Suprapubic skin (tissue), 4 donors: ENCODE measurements at regions not wholly inside any gene's neighbourhood (a gene's known extent, or its start where the extent isn't known, plus 50 kb on each side); places are given as distances from the start of the nearest gene placed in this dataset.

Source experiments
- DNase-seq, 2 donors: peaks; one replicate each; pipeline ENCODE4 v3.0.0-alpha.2; 2019; ENCODE audit warnings: low spot score in 2 of 2
- H3K27ac ChIP-seq: fragments of 200-600 bp; sonication (generic); one replicate; pipeline ENCODE4 v1.5.1; 2019
- H3K27me3 ChIP-seq: fragments of 200-600 bp; sonication (generic); one replicate; pipeline ENCODE4 v1.5.1; 2019
- H3K36me3 ChIP-seq: fragments of 200-600 bp; sonication (generic); one replicate; pipeline ENCODE4 v1.5.1; 2019
- H3K4me1 ChIP-seq: fragments of 200-600 bp; sonication (generic); one replicate; pipeline ENCODE4 v1.5.1; 2019
- H3K4me3 ChIP-seq: fragments of 200-600 bp; sonication (generic); one replicate; pipeline ENCODE4 v1.5.1; 2019; ENCODE audit warnings: mild to moderate bottlenecking
- H3K9me3 ChIP-seq: fragments of 200-600 bp; sonication (generic); one replicate; pipeline ENCODE4 v1.5.1; 2019
- CTCF ChIP-seq, 2 donors: fragments of 200-600 bp in 1 of 2; fragments of 450-650 bp in 1 of 2; sonication (generic) in 1 of 2; IDR thresholded peaks; one replicate each; pipeline ENCODE4 v1.5.1; 2016 to 2019; ENCODE audit warnings: antibody characterized with exemption in 2 of 2, mild to moderate bottlenecking in 1 of 2, moderate library complexity in 1 of 2
- EP300 ChIP-seq: sonication (generic); formaldehyde crosslinking; IDR thresholded peaks from one replicate; pipeline ENCODE4 v1.6.1; 2017; ENCODE audit warnings: antibody characterized with exemption
- POLR2A ChIP-seq, 2 donors: fragments of 450-650 bp; IDR thresholded peaks; one replicate each; pipeline ENCODE4 v1.6.1; 2017; ENCODE audit warnings: antibody characterized with exemption in 2 of 2, mild to moderate bottlenecking in 2 of 2, moderate library complexity in 2 of 2
- POLR2AphosphoS5 ChIP-seq, 3 donors: sonication (generic); formaldehyde crosslinking; IDR thresholded peaks; one replicate each; pipeline ENCODE4 v1.6.1; 2017; ENCODE audit warnings: antibody characterized with exemption in 3 of 3
- WGBS: methylation state at CpG from one replicate; pipeline ENCODE4 v1.1.5; 2018; 5-methylcytosine and 5-hydroxymethylcytosine counted together

- Histone ChIP-seq H3K27me3 (no peaks in the 10 kb centered on the region), H3K4me1 (peaks cover 6% of the 10 kb centered on the region), H3K4me3 (no peak overlapping the region), H3K9me3 (no peaks in the 10 kb centered on the region), H3K27ac (no peak overlapping the region), H3K36me3 (no peaks in the 10 kb centered on the region)
- DNase-seq, result no peak
- TF ChIP-seq POLR2AphosphoS5 (IDR thresholded peaks at IDR 0.05), result no peak
- 89% methylated on average over 1 of the region's 1 CpG for WGBS
These were observed 59.2 kb upstream of the OSBPL11 start for GRCh38 chr3:125654526-125654925.

- TF ChIP-seq EP300 (no peak), POLR2A (IDR thresholded peaks at IDR 0.05) (no peak), POLR2AphosphoS5 (IDR thresholded peaks at IDR 0.05) (no peak), CTCF (IDR thresholded peaks at IDR 0.05) (no peak)
- Histone ChIP-seq H3K27me3 (no peaks in the 10 kb centered on the region), H3K9me3 (no peaks in the 10 kb centered on the region), H3K36me3 (no peaks in the 10 kb centered on the region), H3K4me3 (no peak overlapping the region), H3K4me1 (no peaks in the 10 kb centered on the region), H3K27ac (no peak overlapping the region)
- 84% methylated on average over 2 of the region's 2 CpGs for WGBS
- DNase-seq, result no peak
These were observed 67.4 kb upstream of the OSBPL11 start for GRCh38 chr3:125662675-125663074.

GRCh38 chr3:125670352-125670751 lies 75.1 kb upstream of the OSBPL11 start:
- Histone ChIP-seq H3K9me3 (no peaks in the 10 kb centered on the region), H3K4me3 (no peak overlapping the region), H3K36me3 (no peaks in the 10 kb centered on the region), H3K4me1 (no peaks in the 10 kb centered on the region), H3K27ac (no peak overlapping the region), H3K27me3 (no peaks in the 10 kb centered on the region)
- WGBS, result 94% methylated on average over 1 of the region's 1 CpG
- TF ChIP-seq POLR2AphosphoS5 (IDR thresholded peaks at IDR 0.05) (no peak), POLR2A (IDR thresholded peaks at IDR 0.05) (no peak), EP300 (no peak), CTCF (IDR thresholded peaks at IDR 0.05) (no peak)
- DNase-seq, result no peak

DNA sequence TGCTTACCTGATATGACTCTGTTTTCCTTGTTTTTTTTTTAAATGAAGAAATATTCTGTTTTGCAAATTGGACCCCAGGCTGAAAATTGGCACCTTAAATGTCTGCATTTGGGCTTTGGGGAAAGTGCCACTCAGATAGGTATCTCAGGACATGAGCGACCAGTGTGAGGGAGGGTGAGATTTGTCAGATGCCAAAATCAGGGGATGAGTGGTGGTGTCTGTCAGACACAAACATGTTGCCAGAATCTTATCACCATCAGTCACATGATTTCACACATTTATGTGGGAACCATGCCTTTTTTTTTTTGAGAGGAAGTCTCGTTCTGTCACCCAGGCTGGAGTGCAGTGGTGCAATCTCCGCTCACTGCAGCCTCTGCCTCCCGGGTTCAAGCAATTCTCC lies 75.6 kb upstream of the OSBPL11 start:
- 85% methylated on average over 4 of the region's 4 CpGs for WGBS
- no peak overlapping the region for H3K27ac ChIP-seq
- H3K36me3 ChIP-seq, result no peaks in the 10 kb centered on the region
- no peak for TF ChIP-seq POLR2AphosphoS5 (IDR thresholded peaks at IDR 0.05)
- TF ChIP-seq CTCF (IDR thresholded peaks at IDR 0.05), result no peak
- TF ChIP-seq EP300, result no peak
- no peak for TF ChIP-seq POLR2A (IDR thresholded peaks at IDR 0.05)
- DNase-seq, result no peak
- H3K4me3 ChIP-seq, result no peak overlapping the region
- H3K9me3 ChIP-seq, result no peaks in the 10 kb centered on the region
- H3K27me3 ChIP-seq, result no peaks in the 10 kb centered on the region
- no peaks in the 10 kb centered on the region for H3K4me1 ChIP-seq

DNA sequence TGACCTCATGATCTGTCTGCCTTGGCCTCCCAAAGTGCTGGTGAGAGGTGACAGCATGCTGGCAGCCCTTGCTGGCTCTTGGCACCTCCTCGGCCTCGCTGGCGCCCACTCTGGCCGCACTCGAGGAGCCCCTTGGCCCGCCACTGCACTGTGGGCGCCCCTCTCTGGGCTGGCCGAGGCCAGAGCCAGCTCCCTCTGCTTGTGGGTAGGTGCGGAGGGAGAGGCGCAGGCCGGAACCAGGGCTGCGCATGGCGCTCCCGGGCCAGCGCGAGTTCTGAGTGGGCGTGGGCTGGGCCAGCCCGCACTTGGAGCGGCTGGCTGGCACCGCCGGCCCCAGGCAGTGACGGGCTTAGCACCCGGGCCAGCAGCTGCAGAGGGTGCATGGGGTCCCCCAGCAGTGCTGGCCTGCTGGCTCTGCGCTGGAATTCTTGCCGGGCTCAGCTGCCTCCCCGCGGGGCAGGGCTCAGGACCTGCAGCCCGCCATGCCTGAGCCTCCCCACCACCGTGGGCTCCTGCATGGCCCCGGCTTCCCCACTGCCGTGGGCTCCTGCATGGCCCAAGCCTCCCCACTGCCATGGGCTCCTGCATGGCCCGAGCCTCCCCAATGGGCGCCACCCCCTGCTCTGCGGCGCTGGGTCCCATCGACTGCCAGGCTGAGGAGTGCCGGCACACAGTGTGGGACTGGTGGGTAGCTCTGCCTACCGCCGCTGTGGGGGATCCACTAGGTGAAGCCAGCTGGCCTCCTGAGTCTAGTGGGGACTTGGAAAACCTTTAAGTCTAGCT lies 76.4 kb upstream of the OSBPL11 start:
- Histone ChIP-seq H3K27ac (no peak overlapping the region), H3K9me3 (no peaks in the 10 kb centered on the region), H3K4me1 (no peaks in the 10 kb centered on the region), H3K4me3 (no peak overlapping the region), H3K36me3 (no peaks in the 10 kb centered on the region), H3K27me3 (no peaks in the 10 kb centered on the region)
- TF ChIP-seq POLR2A (IDR thresholded peaks at IDR 0.05) (no peak), EP300 (no peak), CTCF (IDR thresholded peaks at IDR 0.05) (no peak), POLR2AphosphoS5 (IDR thresholded peaks at IDR 0.05) (no peak)
- 97% methylated on average over 12 of the region's 39 CpGs for WGBS
- no peak for DNase-seq

- 76% methylated on average over 4 of the region's 4 CpGs for WGBS
- no peaks in the 10 kb centered on the region for H3K4me1 ChIP-seq
These were observed 80.5 kb upstream of the OSBPL11 start for GRCh38 chr3:125675791-125676190.

More at GRCh38 chr3:125675791-125676190, 80.5 kb upstream of the OSBPL11 start:
- DNase-seq, result no peak
- TF ChIP-seq POLR2A (IDR thresholded peaks at IDR 0.05) (no peak), POLR2AphosphoS5 (IDR thresholded peaks at IDR 0.05) (no peak), EP300 (no peak), CTCF (IDR thresholded peaks at IDR 0.05) (no peak)
- H3K27ac ChIP-seq, result no peak overlapping the region
- no peaks in the 10 kb centered on the region for H3K36me3 ChIP-seq
- no peak overlapping the region for H3K4me3 ChIP-seq
- no peaks in the 10 kb centered on the region for H3K9me3 ChIP-seq
- H3K27me3 ChIP-seq, result no peaks in the 10 kb centered on the region
